Stimulated activated naive CD8-positive, alpha-beta T cell treated with anti-CD3 and anti-CD28 coated beads, Interleukin-15, Interleukin-2, amounts not matched to agents 100 U/mL and 50 U/mL, for 24 hours (primary cell): ENCODE measurements at regions not wholly inside any gene's neighbourhood (a gene's known extent, or its start where the extent isn't known, plus 50 kb on each side); places are given as distances from the start of the nearest gene placed in this dataset.

Experiments
- ATAC-seq: fragments of 150-1000 bp; cut with Tn5 transposase; one replicate; pipeline ENCODE4 v1.10.0; 2021
- DNase-seq: peaks from one replicate; pipeline ENCODE4 v3.0.0; 2021

DNA sequence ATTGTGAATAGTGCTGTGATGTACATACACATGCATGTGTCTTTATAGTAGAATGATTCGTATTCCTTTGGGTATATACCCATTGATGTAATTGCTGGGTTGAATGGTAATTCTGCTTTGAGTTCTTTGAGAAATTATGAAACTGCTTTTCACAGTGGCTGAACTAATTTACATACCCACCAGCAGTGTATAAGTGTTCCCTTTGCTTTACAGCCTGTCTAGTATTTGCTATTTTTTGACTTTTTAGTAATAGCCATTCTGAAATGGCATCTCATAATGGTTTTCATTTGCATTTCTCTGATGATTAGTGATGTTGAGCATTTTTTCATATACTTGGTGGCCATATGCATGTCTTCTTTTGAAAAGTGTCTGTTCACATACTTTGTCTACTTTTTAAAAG, 54.5 kb upstream of the FAM78B start:
- ATAC-seq, result no peak
- no peak for DNase-seq

DNA sequence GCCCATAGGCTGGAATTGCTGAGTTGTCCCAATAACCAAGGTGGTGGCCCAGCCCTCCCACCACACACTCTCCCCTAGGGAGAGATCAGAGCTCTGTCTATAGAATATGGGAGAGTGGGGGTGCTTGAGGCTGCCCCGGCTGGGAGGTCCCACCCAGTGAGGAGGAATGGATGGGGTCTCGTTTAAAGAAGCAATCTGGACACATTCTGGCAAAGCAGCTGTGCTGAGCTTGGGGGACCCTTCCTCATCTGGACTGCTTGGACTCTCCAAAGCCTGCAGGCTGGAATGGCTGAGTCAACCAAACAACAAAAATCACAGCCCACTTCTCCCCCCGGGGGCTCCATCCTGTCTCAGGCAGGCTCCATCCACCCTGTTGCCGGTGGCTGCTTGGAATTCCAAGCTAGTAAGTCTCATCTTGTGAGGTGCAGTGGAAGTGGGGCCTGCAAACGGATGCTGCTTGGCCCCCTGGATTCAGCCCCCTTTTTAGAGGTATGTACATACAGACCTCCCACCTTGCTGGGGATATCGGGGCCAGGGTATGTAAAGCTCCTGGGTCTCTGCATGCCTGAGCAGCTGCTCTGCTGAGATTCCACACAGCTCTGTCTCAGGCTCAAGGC, 67.1 kb upstream of the FAM78B start:
- DNase-seq, result no peak

DNA sequence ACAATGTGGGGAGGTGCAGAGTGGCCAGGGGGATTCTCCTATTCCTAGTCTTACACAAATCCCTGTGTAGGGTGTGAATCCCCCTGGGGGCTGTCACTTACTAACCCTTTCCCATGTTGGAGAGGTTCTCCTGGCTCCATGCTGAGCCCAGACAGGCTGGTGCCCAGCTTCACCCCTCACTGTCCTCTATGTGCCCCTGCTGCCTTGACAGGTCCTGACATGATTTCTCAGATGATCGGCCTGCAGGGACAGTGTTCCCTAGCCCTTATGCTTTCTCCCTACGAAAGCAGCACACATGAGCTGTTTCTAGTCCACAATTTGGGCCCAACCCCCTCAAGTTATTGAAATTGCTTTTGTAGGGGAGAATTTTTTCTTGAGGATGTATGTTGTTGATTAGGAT, 68.9 kb upstream of the FAM78B start:
- DNase-seq, result no peak
- ATAC-seq, result no peak

More for the DNA sequence above, 67.1 kb upstream of the FAM78B start:
- no peak for ATAC-seq

DNA sequence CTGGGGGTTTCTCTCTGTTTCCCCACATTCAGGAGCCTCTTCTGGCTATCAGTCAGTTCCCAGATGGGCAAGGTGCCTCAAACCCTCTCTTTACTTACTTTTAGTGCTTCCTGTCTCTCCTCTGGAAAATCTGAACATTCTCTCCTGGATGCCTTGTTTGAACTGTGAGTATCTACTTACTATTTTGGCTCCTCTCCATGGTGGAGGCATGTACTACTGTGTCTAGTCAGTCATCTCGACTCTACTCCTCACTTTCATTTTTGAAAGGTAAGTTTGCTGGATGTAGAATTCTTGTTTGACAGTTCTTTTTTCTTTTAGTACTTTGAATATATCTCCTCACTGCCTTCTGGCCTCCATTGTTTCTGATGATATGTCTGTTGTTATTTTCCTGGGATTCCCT, 70.9 kb upstream of the FAM78B start:
- DNase-seq (no peak), ATAC-seq (no peak)

DNA sequence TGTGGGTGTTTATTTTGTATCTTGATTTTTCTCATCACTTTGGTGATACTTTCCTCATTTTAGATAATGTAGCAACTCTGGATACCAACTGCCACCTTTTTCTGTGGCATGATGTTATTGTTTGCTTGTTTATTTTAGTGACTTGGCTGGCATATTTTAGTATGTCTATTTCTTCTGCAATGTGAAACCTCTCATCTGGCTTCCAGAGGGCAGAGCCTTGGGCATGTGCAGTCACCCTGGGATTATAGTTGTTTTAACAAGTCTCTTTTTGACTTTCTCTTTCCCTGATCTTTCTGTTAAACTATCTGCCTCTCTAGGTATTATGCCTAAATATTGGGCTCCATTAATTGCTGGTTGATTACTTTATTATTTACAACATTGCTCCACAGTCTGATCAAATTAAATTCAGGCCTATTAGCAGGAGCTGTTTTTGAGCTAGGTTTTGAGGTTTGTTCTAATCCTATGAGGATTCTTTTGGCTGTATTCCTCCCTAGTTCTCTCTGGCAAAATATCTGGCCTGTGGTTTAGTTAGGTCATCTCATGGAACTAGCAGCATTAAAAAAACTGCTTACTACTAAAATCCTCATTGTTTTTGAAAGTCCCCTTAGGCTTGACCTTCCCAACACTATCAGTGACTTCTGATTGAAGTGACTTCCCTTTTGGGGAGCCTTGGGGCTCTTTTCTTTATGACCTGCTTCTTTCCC, 86.4 kb upstream of the FAM78B start:
- no peak for ATAC-seq

DNA sequence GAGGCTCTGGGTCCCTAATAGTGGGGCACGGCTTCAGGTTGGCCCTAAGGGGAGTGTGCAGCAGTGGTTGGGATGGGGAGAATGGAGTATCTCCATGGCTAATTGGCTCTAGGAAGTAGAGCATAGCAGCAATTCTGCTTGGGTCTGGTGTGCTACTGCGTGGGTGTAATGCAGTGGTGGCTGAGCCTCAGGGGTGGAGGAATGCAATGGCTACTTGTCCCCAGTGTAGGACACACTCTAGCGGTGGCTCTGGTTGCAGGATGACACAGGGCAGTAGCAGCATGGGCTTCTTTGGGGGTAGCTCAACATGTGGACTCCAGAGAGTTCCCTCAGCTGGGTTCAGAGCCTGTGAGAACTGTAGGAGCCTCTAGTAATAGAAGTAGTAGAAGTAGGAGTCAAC, 91.2 kb upstream of the FAM78B start:
- DNase-seq (no peak), ATAC-seq (no peak)

More for the DNA sequence above, 86.4 kb upstream of the FAM78B start:
- no peak for DNase-seq

DNA sequence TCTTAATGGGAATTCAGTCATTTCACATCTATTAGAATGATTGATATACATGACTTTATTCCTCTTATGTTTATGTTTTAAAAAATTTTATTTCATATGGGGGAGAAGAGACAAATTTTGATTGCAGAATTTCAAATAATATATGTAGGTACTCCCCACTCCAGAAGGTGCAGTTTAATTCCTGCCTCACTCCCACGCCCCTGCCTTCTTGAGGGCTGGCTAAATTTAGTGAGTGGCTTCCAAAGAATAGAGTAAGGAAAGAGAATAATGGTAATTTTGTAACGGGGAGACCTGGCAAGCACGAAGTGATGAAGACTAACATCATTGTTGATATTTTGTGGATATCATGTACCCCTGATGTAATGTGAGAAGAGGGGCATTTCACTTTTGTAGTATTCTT, 94.7 kb upstream of the FAM78B start:
- ATAC-seq, result no peak
- no peak for DNase-seq

DNA sequence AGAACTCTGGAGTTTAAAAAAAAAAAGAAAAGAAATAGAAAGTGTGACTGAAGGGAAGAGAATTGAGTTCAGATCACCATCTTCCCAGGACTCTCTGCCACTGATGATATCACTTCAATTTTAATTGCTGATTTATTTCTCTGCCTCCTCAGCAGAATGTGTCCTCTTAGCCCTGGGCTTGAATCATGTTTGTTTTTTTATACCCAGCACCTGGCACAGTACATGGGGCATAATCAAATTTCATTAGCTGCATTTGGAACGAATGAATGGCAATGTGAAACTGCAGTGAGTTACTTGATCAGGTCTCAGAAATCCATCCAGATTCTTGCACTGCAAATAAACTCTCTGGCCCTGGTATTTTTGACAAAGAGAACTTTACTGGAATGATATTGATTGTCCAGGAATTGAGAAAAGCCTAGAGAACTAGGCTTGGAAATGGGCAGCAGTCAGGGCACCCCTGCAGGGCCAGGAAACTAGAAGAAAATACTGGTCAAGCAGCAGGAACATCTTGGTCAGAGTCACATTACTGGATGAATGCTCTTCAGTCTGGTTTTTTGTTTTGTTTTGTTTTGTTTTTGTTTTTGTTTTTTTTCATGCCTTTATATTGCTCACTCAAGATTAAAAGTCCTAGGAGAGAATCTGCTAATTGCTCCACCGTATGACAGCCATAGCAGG, 103.8 kb upstream of the FAM78B start:
- no peak for ATAC-seq

DNA sequence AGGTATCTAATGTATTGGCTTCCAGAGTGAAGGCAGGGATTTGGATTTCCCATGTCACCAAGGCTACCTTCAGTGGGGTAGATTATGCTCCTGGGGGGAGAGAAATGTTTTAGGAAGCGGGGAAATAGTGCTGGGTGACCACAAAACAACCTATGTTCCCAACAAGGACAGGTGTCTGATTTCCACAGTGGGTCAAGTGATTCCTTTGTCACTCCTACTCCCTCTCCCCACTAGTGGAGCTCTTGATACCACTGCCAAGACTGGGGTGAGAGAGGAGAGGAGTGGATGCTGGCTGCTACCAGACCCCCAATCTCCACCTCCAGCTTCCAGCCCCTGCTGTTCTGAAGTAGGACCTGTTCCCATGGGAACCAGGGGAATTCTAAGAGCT, 104.3 kb upstream of the FAM78B start:
- no peak for DNase-seq
- ATAC-seq, result no peak

More for the DNA sequence above, 103.8 kb upstream of the FAM78B start:
- no peak for DNase-seq

DNA sequence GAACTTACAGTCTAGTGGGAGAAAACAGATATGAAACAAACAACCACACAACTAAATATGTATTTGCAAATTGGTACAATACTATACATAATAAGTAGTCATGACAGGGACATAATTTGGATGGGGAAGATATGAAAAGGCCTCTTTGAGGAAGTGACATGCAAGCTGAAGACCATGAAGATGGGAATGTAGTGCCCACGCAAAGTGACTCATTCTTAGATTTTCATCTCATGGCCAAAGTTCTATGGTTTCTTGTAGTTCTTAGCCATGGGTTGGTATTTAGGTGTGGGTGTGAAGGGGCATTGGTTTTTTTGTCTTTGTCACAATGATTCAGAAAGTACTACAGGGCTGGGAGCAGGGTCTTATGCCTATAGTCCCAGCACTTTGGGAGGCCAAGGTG, 105.4 kb upstream of the FAM78B start:
- DNase-seq (no peak), ATAC-seq (peak; percentile 36)

DNA sequence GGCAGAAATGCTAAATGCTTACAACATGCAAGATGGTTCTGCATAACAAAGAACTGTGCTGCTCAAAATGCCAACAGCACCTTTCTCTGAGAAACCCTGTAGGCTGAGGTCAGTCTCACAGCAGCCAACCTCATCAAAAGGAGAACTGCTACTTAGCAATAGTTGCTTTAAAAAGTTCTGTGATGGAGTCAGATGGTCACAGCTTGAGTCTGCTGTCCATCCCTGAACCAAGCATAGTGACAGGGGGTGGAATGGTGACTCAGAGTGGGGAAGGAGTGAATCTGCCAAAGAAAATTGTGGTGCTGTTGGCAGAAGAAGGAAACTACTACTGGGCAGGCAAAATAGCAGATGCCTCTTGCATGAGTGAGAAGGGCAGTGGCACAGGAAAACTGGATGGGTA, 106.0 kb upstream of the FAM78B start:
- DNase-seq (no peak), ATAC-seq (no peak)

DNA sequence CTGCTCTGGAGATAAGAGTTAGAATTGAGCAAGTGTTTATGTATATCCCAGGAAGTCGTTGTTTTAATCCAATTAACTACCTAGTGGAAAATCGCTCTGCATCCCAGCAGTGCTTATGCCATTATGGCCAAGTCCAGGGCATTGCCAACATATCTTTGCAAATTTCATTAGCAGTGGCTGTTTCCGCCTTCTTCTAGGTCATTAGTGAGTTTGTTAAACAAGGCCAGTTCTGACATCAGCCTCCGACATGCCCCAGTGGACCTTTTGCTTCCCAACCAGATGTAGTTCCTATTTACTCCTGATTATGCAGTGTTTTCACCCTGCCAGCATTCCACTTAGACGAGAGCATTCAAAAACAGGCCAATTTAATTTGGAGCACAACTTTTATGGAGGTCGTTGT, 106.8 kb upstream of the FAM78B start:
- no peak for ATAC-seq

DNA sequence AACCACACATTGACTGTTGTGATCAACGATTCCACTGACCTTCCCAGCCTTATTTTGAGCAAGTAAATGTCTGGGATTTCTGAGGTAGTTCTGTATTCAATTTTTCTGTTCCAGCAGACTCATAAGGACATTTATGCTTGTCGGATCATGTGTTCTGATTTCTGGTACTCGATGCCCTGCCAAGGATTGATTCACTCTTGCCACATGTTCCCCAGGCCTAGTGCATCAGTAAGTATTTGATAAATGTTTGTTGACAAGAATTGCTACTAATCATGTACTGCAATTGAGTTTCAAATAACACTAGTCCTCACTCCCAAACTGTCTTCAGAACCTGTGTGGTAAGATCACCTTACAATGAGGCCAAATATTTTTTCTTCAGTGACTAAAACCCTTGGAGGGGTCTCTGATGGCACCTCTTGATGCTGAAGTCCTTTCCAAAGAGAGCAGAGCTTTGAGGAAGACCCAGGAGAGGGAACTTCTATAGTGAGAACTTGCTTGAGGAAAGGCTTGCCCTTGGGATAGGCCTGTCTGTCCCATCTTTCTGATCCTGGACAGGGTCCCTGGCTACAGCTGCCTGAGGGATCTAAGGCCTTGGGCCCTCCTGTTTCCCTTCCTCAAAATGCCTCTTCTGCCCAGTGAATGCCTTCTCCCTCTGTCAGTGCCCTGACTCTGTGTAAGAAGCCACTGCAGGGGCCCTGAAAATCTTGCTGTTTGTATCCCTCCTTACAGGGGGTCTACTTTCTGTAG, 115.8 kb upstream of the FAM78B start:
- ATAC-seq, result no peak
- DNase-seq, result no peak

More for the DNA sequence above, 106.8 kb upstream of the FAM78B start:
- no peak for DNase-seq

DNA sequence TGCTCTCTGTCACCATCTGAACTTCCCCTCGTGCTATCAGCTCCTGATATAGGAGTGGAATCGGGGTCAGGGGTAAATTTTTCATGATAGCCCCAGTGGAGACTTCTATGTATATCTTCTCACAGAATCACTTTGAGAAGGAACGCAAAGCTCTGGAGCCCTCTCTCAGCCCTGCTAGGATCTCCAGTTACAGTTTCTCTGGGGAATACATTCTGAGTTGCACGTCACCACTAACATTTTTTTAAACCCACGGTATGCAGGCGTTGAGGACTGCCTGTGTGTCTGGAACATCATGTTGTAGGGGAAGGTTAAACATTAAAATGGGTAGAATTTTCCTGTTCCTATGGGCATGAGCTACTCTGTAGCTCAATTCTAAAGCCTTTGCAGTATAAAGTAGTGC, 116.4 kb upstream of the FAM78B start:
- ATAC-seq (no peak), DNase-seq (no peak)

DNA sequence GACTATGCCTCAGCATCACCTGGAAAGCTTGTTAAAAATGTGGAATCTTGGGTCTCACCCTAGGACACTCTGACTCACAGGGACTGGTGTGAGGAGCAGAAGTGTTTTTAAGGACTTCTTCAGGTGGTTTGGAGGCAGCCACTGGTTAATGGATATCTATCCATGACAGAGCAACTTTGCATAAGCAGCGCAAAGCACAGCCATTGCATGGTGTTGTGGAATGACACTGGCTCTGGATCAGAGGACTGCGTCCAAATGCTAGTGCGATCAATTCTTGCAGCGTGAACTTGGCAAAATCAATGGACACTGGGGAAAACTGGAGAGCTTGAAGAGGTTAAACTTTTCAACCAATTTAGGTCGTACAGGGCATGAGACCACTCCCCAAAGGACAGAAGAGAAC, 116.8 kb upstream of the FAM78B start:
- no peak for DNase-seq
- no peak for ATAC-seq

DNA sequence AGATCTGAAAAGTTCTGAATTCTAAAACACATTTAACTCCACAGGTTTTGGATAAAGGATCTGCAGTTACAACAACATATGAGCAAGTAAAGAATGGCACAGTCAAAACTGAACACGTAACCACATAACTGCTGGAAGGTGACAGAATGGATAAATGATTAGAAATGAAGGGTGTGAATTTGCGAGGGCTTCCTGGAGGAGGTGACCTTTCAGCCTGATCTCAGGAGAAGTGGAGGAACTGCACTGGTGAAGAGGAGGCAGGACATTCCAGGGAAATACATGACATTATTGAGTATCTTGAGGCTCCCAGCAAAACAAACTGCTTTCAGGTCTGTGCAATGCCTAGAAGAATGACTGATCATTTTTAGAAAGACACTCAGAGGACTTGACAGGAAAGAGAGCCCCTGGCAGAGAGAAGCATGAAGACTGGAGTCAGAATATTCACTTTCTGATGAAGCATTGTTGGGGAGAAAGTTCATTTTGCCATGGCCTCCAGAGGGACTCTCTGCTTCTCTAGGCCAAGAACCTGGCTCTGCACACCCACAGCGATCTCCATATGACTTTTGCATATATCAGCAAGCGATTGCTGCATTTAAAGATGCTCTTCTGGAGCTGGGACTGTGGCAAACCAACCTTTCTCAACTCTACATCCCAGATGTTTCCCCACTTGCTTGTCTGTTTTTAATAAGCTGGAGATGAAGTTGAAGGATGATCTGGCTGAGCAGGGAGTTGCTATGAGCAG, 122.7 kb upstream of the FAM78B start:
- ATAC-seq, result no peak
- no peak for DNase-seq

DNA sequence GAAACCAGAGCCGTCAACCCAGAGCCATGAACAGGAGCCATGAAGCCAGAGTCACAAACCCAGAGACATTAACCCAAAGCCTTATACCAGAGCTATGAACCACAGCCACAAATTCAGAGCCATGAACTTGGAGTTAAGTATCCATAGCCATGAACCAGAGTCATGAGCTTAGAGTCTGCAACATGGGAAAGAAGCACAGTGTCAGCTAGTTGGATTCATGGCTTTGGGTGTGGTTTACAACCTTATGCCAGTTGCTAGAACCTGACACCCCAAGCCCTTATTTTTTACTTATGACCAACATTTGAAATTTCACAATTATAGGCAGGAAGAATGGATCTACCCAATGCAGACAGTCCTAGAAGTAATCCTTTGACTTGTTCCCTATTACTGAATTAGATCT, 128.9 kb upstream of the FAM78B start:
- ATAC-seq, result no peak
- DNase-seq, result no peak

DNA sequence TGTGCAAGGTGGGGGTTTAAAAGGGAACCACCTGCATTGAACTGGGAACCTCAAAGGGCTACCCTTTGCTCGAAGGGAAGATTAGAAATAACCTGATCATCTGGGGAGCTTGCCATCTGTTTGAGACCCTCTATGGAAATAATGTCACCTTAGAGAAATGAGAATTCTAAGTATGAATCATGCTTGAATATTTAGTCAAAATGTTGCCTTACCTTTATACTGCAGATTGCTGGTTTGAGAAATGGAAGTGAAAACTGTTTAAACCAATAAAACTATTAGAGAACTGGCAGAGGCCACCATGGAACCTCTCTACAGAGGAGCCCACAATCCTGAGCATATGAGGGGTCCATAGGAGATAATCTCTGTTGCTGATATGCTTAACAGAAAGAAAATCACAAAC, 131.2 kb upstream of the FAM78B start:
- DNase-seq (no peak), ATAC-seq (no peak)

DNA sequence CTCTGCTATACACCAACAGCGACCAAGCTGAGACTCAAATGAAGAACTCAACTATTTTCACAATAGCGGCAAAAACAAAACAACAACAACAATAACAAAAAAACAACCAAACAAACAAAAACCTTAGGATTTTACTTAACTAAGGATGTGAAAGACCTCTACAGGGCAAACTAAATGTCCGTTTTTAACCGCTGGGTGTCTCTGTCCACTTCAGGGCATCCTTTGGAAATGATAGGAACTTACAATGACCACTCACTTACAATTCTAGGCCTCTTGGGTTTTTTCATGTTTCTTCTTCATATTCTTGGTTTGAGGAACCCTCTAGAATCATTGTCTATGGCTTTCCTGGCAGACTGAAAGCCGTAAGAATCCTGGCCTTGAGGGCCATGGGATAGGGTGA, 134.0 kb upstream of the FAM78B start:
- DNase-seq, result no peak

DNA sequence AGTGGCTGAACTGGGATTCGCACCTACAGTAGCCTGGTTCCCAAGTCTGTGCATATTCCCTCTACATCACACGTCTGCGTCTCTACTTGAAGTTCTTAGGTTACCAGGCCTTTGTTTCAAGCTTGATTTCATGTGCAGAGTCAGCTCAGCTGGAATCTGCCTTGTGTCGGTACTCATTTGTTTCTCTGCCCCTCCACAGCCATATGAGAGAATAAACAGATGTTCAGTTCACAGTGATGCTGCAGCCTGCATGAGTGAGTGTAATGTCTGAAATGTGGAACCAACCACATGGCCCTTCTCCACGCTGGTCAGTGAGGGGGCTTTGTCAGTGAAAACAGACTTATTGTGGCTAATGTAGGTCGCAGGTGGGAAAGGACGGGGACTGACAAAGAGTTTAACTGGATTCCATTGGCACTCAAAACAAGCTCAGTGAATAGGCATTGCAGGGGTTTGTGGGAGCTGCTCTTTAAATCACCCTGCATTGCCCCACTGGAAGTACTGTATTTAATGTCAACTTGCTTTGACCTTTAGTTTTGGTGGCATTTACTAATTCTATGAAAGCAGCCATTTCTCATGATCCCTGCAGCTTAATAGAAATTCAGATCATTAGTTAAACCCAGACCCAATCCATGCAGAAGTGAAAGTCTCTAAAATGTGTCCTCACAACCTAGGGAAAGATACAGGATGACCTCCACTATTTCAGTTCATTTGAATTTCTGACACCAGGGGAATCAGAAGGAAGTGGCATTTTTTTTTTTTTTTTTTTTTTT, 136.4 kb upstream of the FAM78B start:
- ATAC-seq, result no peak

More for the DNA sequence above, 134.0 kb upstream of the FAM78B start:
- ATAC-seq, result no peak

DNA sequence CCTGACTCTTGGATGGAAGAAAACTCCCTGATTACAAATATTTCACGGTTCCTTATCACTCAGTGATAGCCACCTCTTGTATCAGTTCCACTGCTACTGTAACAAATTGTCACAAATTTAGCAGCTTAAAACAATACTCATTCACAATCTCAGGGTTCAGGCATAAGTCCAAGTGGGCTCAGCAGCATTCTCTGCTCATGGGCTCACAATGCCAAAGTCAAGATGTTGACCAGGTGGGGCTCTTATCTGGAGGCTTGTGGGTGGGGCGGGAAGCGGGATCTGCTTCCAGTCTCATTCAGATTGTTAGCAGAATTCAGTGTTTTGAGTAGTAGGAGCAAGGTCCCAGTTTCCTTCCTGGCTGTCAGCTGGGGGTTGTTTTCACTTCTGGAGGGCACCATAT, 137.3 kb upstream of the FAM78B start:
- ATAC-seq, result no peak
- DNase-seq, result no peak

More for the DNA sequence above, 136.4 kb upstream of the FAM78B start:
- no peak for DNase-seq
